ENCODE measurements at regions not wholly inside any gene's neighbourhood (a gene's known extent, or its start where the extent isn't known, plus 50 kb on each side); places are given as distances from the start of the nearest gene placed in this dataset.

DNA sequence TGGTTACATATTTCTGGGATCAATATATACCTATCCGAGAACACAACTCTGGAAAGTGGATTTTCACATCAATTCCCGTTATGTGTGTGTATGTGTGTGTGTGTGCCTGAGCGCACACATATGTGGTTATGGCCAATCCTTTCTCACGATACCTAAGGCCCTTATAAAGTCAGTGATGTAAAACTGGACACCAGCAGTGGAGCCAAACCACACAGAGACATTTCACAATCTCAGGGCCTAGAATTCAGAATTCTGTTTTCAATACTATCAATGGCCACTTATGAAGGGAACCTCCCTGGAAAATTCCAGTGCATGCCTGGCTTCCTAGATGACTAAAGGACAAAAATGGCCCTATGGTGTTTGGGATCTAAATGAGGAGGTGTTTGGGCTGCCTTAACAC is 187.3 kb upstream of the UBL3 start:
- TF ChIP-seq, protein P1, sequence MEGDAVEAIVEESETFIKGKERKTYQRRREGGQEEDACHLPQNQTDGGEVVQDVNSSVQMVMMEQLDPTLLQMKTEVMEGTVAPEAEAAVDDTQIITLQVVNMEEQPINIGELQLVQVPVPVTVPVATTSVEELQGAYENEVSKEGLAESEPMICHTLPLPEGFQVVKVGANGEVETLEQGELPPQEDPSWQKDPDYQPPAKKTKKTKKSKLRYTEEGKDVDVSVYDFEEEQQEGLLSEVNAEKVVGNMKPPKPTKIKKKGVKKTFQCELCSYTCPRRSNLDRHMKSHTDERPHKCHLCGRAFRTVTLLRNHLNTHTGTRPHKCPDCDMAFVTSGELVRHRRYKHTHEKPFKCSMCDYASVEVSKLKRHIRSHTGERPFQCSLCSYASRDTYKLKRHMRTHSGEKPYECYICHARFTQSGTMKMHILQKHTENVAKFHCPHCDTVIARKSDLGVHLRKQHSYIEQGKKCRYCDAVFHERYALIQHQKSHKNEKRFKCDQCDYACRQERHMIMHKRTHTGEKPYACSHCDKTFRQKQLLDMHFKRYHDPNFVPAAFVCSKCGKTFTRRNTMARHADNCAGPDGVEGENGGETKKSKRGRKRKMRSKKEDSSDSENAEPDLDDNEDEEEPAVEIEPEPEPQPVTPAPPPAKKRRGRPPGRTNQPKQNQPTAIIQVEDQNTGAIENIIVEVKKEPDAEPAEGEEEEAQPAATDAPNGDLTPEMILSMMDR (IDR thresholded peaks at IDR 0.05): no peak
- TF ChIP-seq POLR2A (IDR thresholded peaks at IDR 0.05) (no peak), POLR2AphosphoS5 (IDR thresholded peaks at IDR 0.05) (no peak)
